ENCODE measurements at regions not wholly inside any gene's neighbourhood (a gene's known extent, or its start where the extent isn't known, plus 50 kb on each side); places are given as distances from the start of the nearest gene placed in this dataset.

- no peak for DNase-seq (ENCODE audit: low read depth)
These were observed 70.1 kb upstream of the TMLHE start for GRCh38 chrX:155682834-155683233.

GRCh38 chrX:155679715-155680114 is 67.0 kb upstream of the TMLHE start:
- no peak for DNase-seq (ENCODE audit: low read depth)

GRCh38 chrX:155673338-155673737 is 60.6 kb upstream of the TMLHE start:
- DNase-seq (ENCODE audit: low read depth): no peak

- no peak for DNase-seq (ENCODE audit: low read depth)
These were observed 54.0 kb upstream of the TMLHE start for GRCh38 chrX:155666741-155667140.

All from fibroblast of gingiva (primary cell).